K562 (cell line): ENCODE measurements at regions not wholly inside any gene's neighbourhood (a gene's known extent, or its start where the extent isn't known, plus 50 kb on each side); places are given as distances from the start of the nearest gene placed in this dataset.

Experiments
- ATAC-seq: fragments of 200-7000 bp; cut with Tn5 transposase; 3 replicates; pipeline ENCODE4 v1.9.1; 2020; ENCODE audit warnings: moderate library complexity
- BruUV-seq: library from RNA; stranded (reverse); fragments of 400-500 nt; replicated peaks from 2 replicates; lab custom pipeline; 2021; lab: Mats Ljungman, UMichigan
- CTCF ChIA-PET: fragments of 300-600 bp; formaldehyde crosslinking; extraction: SDS; loops from one replicate; lab custom pipeline; 2021; ENCODE audit warnings: low intra/inter-chr PET ratio; lab: Yijun Ruan, JAX
- POLR2A ChIA-PET: fragments of 300-600, 350-650 bp; sonication (Branson Sonifier 250); formaldehyde crosslinking; extraction: SDS; loops from one replicate; lab custom pipeline; 2021; ENCODE audit warnings: antibody characterized with exemption, inconsistent platforms; lab: Yijun Ruan, JAX
- DNase-seq, 4 experiments: peaks; one replicate each; pipeline versions ENCODE4 v3.0.0 to v3.0.0-alpha.2; 2011 to 2018; ENCODE audit warnings: low spot score in 3 of 4, mixed read lengths in 3 of 4; ENCODE audit errors: extremely low read depth in 1 of 4
- FAIRE-seq: peaks from 2 replicates; lab custom pipeline; 2011; peaks lifted over from hg19 to GRCh38; lab: Jason Lieb, UNC
- H2AFZ ChIP-seq: 2 replicates; pipeline ENCODE4 v1.6.0; 2011; ENCODE audit warnings: low read depth, low read length, control low read depth, inconsistent platforms
- H3K27ac ChIP-seq: fragments of 200-600 bp; 3 replicates; pipeline ENCODE4 v1.8.0; 2011; ENCODE audit warnings: low read depth, mild to moderate bottlenecking, control low read depth, inconsistent platforms, low read length, moderate library complexity, mixed read lengths; ENCODE audit errors: extremely low read depth
- H3K27me3 ChIP-seq, 2 experiments: fragments of 300-600 bp in 1 of 2; 2 replicates in 1 of 2; 3 replicates in 1 of 2; pipeline versions ENCODE4 v1.6.0 to v1.8.0; 2011; ENCODE audit warnings: inconsistent platforms in 2 of 2, low read length in 2 of 2, mild to moderate bottlenecking in 1 of 2, mixed read lengths in 1 of 2, moderate library complexity in 1 of 2; ENCODE audit not compliant: control insufficient read depth in 2 of 2, insufficient read depth in 2 of 2
- H3K36me3 ChIP-seq: fragments of 300-600 bp; 3 replicates; pipeline ENCODE4 v1.8.0; 2011; ENCODE audit warnings: mild to moderate bottlenecking, low read length, inconsistent platforms; ENCODE audit not compliant: control insufficient read depth, insufficient read depth
- H3K4me1 ChIP-seq, 2 experiments: fragments of 200-600 bp in 1 of 2; replicated peaks in 1 of 2; 2 replicates in 1 of 2; 3 replicates in 1 of 2; pipeline versions ENCODE4 v1.5.1 to v1.8.0; 2011; ENCODE audit warnings: inconsistent platforms in 2 of 2, low read length in 2 of 2, mild to moderate bottlenecking in 1 of 2, mixed read lengths in 1 of 2, moderate library complexity in 1 of 2; ENCODE audit not compliant: control insufficient read depth in 2 of 2, insufficient read depth in 2 of 2
- H3K4me2 ChIP-seq: 2 replicates; pipeline ENCODE4 v1.6.1; 2011; ENCODE audit warnings: low read length, control low read depth, inconsistent platforms, mixed read lengths; ENCODE audit not compliant: insufficient read depth
- H3K4me3 ChIP-seq: fragments of 200-600 bp; sonication (generic), shearing (Covaris generic); 2 replicates; pipeline ENCODE4 v1.5.1; 2016; ENCODE audit warnings: control low read depth, inconsistent platforms
- H3K79me2 ChIP-seq: fragments of 200-600 bp; 3 replicates; pipeline ENCODE4 v1.8.0; 2011; ENCODE audit warnings: low read length, inconsistent platforms; ENCODE audit not compliant: control insufficient read depth, insufficient read depth
- H3K9ac ChIP-seq, 2 experiments: 2 replicates each; pipeline versions ENCODE4 v1.6.0 to v1.6.1; 2011; ENCODE audit warnings: low read depth in 2 of 2, low read length in 2 of 2, control low read depth in 1 of 2, inconsistent platforms in 1 of 2, mild to moderate bottlenecking in 1 of 2, mixed read lengths in 1 of 2; ENCODE audit not compliant: insufficient read depth in 1 of 2
- H3K9me1 ChIP-seq: one replicate; pipeline ENCODE4 v1.6.0; 2011; ENCODE audit warnings: inconsistent platforms, mild to moderate bottlenecking, low read length, moderate library complexity; ENCODE audit not compliant: control insufficient read depth, insufficient read depth
- H3K9me3 ChIP-seq: replicated peaks from 2 replicates; pipeline ENCODE4 v1.5.1; 2011; ENCODE audit warnings: low read depth, low read length, inconsistent platforms; ENCODE audit not compliant: control insufficient read depth, insufficient read depth
- H4K20me1 ChIP-seq: replicated peaks from 2 replicates; pipeline ENCODE4 v1.6.1; 2011; ENCODE audit warnings: low read length, inconsistent platforms, mixed read lengths; ENCODE audit not compliant: control insufficient read depth, insufficient read depth
- BCLAF1 ChIP-seq, 2 experiments: fragments of 450-650 bp in 1 of 2; IDR thresholded peaks; 2 replicates each; pipeline ENCODE4 v1.6.1; 2011 to 2017; ENCODE audit warnings: low read depth in 2 of 2, antibody characterized with exemption in 1 of 2, borderline replicate concordance in 1 of 2, low read length in 1 of 2, mild to moderate bottlenecking in 1 of 2, mixed read lengths in 1 of 2; ENCODE audit not compliant: control insufficient read depth in 1 of 2
- BHLHE40 ChIP-seq: IDR thresholded peaks from 2 replicates; pipeline ENCODE4 v1.6.1; 2011; ENCODE audit warnings: low read length, improper control_type of control experiment
- CBFA2T3 ChIP-seq: fragments of 450-650 bp; IDR thresholded peaks from 2 replicates; pipeline ENCODE4 v1.6.1; 2017
- HES1 ChIP-seq: fragments of 450-650 bp; IDR thresholded peaks from 2 replicates; pipeline ENCODE4 v1.6.1; 2016; ENCODE audit warnings: low read depth, mild to moderate bottlenecking, moderate library complexity
- HNRNPLL ChIP-seq: fragments of 200-400 bp; formaldehyde crosslinking; IDR thresholded peaks from 2 replicates; pipeline ENCODE4 v1.6.1; 2017; ENCODE audit warnings: low read length, low read depth, mild to moderate bottlenecking; ENCODE audit not compliant: poor library complexity, severe bottlenecking
- MTA2 ChIP-seq: fragments of 450-650 bp; IDR thresholded peaks from 2 replicates; pipeline ENCODE4 v1.6.1; 2016; ENCODE audit warnings: low read depth
- NFRKB ChIP-seq: fragments of 450-650 bp; IDR thresholded peaks from 2 replicates; pipeline ENCODE4 v1.6.1; 2016; ENCODE audit warnings: low read depth
- PCBP1 ChIP-seq: fragments of 200-400 bp; formaldehyde crosslinking; IDR thresholded peaks from 2 replicates; pipeline ENCODE4 v1.6.1; 2018; ENCODE audit warnings: mild to moderate bottlenecking, low read depth, low read length; ENCODE audit not compliant: poor library complexity, severe bottlenecking
- TBL1XR1 ChIP-seq, 2 experiments: IDR thresholded peaks; 2 replicates each; pipeline ENCODE4 v1.6.1; 2012; ENCODE audit warnings: improper control_type of control experiment in 2 of 2, low read length in 2 of 2, mild to moderate bottlenecking in 1 of 2
- ZKSCAN8 ChIP-seq: fragments of 200-800 bp; sonication (Bioruptor generic); IDR thresholded peaks from 2 replicates; pipeline ENCODE4 v1.6.1; 2016; ENCODE audit warnings: missing genetic modification characterization, missing compliant biosample characterization
- WGBS: fragments of 100-300 bp; shearing (Covaris generic); methylation state at CpG from one replicate; pipeline ENCODE4 v1.1.6; 2016; ENCODE audit warnings: low coverage, mixed read lengths; ENCODE audit not compliant: insufficient coverage; ENCODE audit errors: missing lambda C conversion rate; 5-methylcytosine and 5-hydroxymethylcytosine counted together
- in situ Hi-C: fragments of 300-500 bp; cut with MboI; formaldehyde crosslinking; loops from 4 replicates; pipeline ENCODE4 v1.15.0; 2018; ENCODE audit warnings: inconsistent platforms, mixed read lengths
- intact Hi-C: fragments of 100-400 bp; cut with micrococcal nuclease; formaldehyde crosslinking; loops from 2 replicates; pipeline ENCODE4 v1.14.2; 2022

DNA sequence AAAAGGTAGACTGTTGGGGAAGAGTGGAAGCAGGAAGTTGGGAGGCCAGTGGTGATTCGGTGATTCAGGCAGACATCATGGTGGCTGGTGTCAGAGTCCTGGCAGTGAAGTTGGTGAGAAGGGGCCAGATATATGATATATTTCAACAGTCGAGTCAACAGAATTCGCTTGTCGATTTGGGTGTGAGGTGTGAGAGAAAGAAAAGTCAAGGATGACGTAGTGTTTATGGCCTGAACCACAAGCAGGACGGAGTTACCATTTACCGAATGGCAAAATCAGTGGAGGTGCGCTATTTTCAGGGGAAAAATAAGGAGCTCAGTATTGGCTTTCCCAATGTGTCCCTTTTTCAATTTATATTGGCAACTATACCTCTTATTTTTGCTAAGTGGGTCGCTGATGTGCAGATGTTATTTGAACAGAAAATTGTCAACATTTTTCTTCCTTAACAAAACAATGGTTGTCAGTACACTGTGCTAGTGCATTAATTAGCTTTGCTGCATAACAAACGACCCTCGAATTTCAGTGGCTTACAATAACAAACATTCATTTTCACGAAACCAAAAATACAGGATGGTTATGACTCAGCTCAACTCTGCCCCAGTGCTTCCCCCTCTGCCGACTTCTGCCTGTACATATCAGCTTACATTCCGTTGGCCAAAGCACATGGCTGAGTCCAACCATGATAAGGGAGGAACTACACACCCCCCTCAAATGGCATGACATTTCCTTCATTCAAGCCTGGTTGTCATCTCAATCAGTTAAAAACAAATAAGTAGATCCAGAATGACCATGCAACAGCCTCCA lies 255.0 kb upstream of the ZFP64 start (continued):
- TF ChIP-seq BCLAF1 (IDR thresholded peaks at IDR 0.05; ENCODE audit: borderline replicate concordance in 1 of 2, control insufficient read depth in 1 of 2, low read depth in 2 of 2, low read length in 1 of 2), result no peak
- TF ChIP-seq ZKSCAN8 (CRISPR knock-in tag), result peak; percentile 39; the same call in 1 of the 2 replicates
- TF ChIP-seq NFRKB, result no peak
- TF ChIP-seq CBFA2T3, result peak; percentile 29; the same call in 1 of the 2 replicates
- TF ChIP-seq MTA2, result no peak
- TF ChIP-seq TBL1XR1 (IDR thresholded peaks at IDR 0.05; ENCODE audit: low read length in 2 of 2), result no peak
- TF ChIP-seq, all 486 proteins: peak for 13

DNA sequence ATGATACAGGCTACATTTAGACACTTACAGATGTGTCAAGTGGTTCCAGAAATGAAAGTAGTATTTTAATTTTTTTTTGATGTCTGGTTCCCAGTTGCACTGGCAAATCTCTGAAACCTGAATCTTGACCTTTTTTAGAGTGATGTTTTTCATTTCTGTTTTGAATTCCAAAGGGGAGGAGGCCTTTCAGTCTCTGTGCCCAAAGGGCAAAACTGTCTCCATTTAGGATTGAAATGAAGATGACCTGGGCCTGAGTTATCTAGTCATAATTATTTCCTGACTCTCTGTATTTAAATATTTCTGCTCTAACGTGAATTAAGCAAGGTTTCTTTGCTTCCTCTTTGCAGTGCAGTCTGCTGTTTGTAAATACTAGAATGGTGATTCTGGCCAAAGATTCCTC lies 252.9 kb upstream of the ZFP64 start:
- whole genome bisulfite sequencing, result 20% methylated on average over 1 of the region's 1 CpG
- POLR2A ChIA-PET, result no interaction called here
- no peak for FAIRE-seq

More for the DNA sequence above, 252.9 kb upstream of the ZFP64 start:
- Histone ChIP-seq H3K27me3 (no peaks in the 10 kb centered on the region), H3K9ac (no peak overlapping the region), H3K27ac (no peak overlapping the region), H3K79me2 (no peaks in the 10 kb centered on the region), H3K4me2 (no peak overlapping the region), H3K4me3 (no peak overlapping the region), H4K20me1 (no peaks in the 10 kb centered on the region), H3K9me1 (no peaks in the 10 kb centered on the region), H3K36me3 (no peaks in the 10 kb centered on the region), H2AFZ (no peak overlapping the region), H3K4me1 (no peaks in the 10 kb centered on the region; a peak in 1 of 5 replicates), H3K9me3 (no peaks in the 10 kb centered on the region)
- DNase-seq (no peak), ATAC-seq (no peak)
- TF ChIP-seq HNRNPLL, result no peak
- TF ChIP-seq PCBP1, result no peak
- no peak for TF ChIP-seq BHLHE40
- no peak for TF ChIP-seq HES1
- intact Hi-C loops, result no loop called here
- CTCF ChIA-PET, result no interaction called here
- in situ Hi-C loops, result no loop called here
- no TSS peak for BruUV-seq
